CD14-positive monocyte (primary cell): ENCODE measurements at regions not wholly inside any gene's neighbourhood (a gene's known extent, or its start where the extent isn't known, plus 50 kb on each side); places are given as distances from the start of the nearest gene placed in this dataset.

ENCODE experiments used
- DNase-seq, 3 donors: peaks; one replicate each; pipeline ENCODE4 v3.0.0-alpha.2; 2011 to 2022
- H2AFZ ChIP-seq: 2 replicates; pipeline ENCODE4 v1.6.0; 2012; ENCODE audit warnings: mild to moderate bottlenecking, low read depth, low read length, inconsistent platforms; ENCODE audit not compliant: insufficient read depth, poor library complexity, severe bottlenecking
- H3K27ac ChIP-seq, 2 donors: 1 replicate in 1 of 2; 2 replicates in 1 of 2; pipeline ENCODE4 v1.5.1; 2012 to 2013; ENCODE audit warnings: low read length in 2 of 2, control low read depth in 1 of 2, inconsistent platforms in 1 of 2, low read depth in 1 of 2, mild to moderate bottlenecking in 1 of 2
- H3K27me3 ChIP-seq, 2 donors: one replicate each; pipeline versions ENCODE4 v1.6.0 to v1.6.1; 2011 to 2013; ENCODE audit warnings: low read length in 2 of 2; ENCODE audit not compliant: control insufficient read depth in 2 of 2, insufficient read depth in 2 of 2
- H3K36me3 ChIP-seq, 2 donors: replicated peaks in 1 of 2; 1 replicate in 1 of 2; 2 replicates in 1 of 2; pipeline versions ENCODE4 v1.5.1 to v1.6.1; 2012 to 2013; ENCODE audit warnings: low read length in 2 of 2, control low read depth in 1 of 2, inconsistent platforms in 1 of 2, mild to moderate bottlenecking in 1 of 2; ENCODE audit not compliant: insufficient read depth in 2 of 2, control insufficient read depth in 1 of 2
- H3K4me1 ChIP-seq, 2 donors: 1 replicate in 1 of 2; 2 replicates in 1 of 2; pipeline versions ENCODE4 v1.5.1 to v1.6.1; 2012 to 2013; ENCODE audit warnings: low read length in 2 of 2, control low read depth in 1 of 2, inconsistent platforms in 1 of 2, mild to moderate bottlenecking in 1 of 2, moderate library complexity in 1 of 2; ENCODE audit not compliant: insufficient read depth in 2 of 2, control insufficient read depth in 1 of 2
- H3K4me2 ChIP-seq: replicated peaks from 2 replicates; pipeline ENCODE3; 2012; ENCODE audit warnings: low read length, moderate library complexity, mild to moderate bottlenecking; ENCODE audit not compliant: poor library complexity, severe bottlenecking; ENCODE audit errors: extremely low read depth
- H3K4me3 ChIP-seq, 3 experiments: fragments of 200-600 bp in 1 of 3; sonication (generic) in 1 of 3; replicated peaks in 1 of 3; 1 replicate in 2 of 3; 2 replicates in 1 of 3; pipeline ENCODE4 v1.5.1; 2011 to 2013; ENCODE audit warnings: low read length in 3 of 3, mild to moderate bottlenecking in 3 of 3, control low read depth in 2 of 3, low read depth in 2 of 3, inconsistent platforms in 1 of 3, moderate library complexity in 1 of 3
- H3K79me2 ChIP-seq: 2 replicates; pipeline ENCODE4 v1.6.0; 2012; ENCODE audit warnings: mild to moderate bottlenecking, control low read depth, inconsistent platforms, low read length, moderate library complexity; ENCODE audit not compliant: insufficient read depth
- H3K9ac ChIP-seq: 2 replicates; pipeline ENCODE4 v1.6.0; 2017; ENCODE audit warnings: low read length, mild to moderate bottlenecking; ENCODE audit not compliant: insufficient read depth, poor library complexity, severe bottlenecking
- H3K9me3 ChIP-seq, 2 donors: replicated peaks in 1 of 2; 1 replicate in 1 of 2; 2 replicates in 1 of 2; pipeline versions ENCODE4 v1.5.1 to v1.6.1; 2012 to 2013; ENCODE audit warnings: low read length in 2 of 2, control low read depth in 1 of 2; ENCODE audit not compliant: control insufficient read depth in 1 of 2, insufficient read depth in 1 of 2
- H4K20me1 ChIP-seq: 2 replicates; pipeline ENCODE4 v1.6.0; 2012; ENCODE audit warnings: mild to moderate bottlenecking, low read length, control low read depth, moderate library complexity; ENCODE audit not compliant: insufficient read depth
- H3K27ac Mint-ChIP-seq, 7 donors: one replicate each; pipeline ENCODE4 v1.8.0; 2020; ENCODE audit warnings: mild to moderate bottlenecking in 7 of 7, mixed read lengths in 7 of 7, moderate library complexity in 6 of 7, inconsistent platforms in 2 of 7
- H3K27me3 Mint-ChIP-seq, 3 donors: one replicate each; pipeline ENCODE4 v1.8.0; 2021 to 2022; ENCODE audit warnings: low read depth in 3 of 3, mild to moderate bottlenecking in 3 of 3, mixed read lengths in 3 of 3, moderate library complexity in 3 of 3, inconsistent platforms in 1 of 3
- H3K36me3 Mint-ChIP-seq, 2 donors: one replicate each; pipeline ENCODE4 v1.8.0; 2020; ENCODE audit warnings: mixed read lengths in 2 of 2, inconsistent platforms in 1 of 2, mild to moderate bottlenecking in 1 of 2
- H3K4me1 Mint-ChIP-seq: one replicate; pipeline ENCODE4 v1.8.0; 2020; ENCODE audit warnings: mild to moderate bottlenecking, mixed read lengths
- H3K4me3 Mint-ChIP-seq, 2 donors: one replicate each; pipeline ENCODE4 v1.8.0; 2020; ENCODE audit warnings: mild to moderate bottlenecking in 2 of 2, mixed read lengths in 2 of 2, moderate library complexity in 1 of 2
- H3K9me3 Mint-ChIP-seq, 7 donors: one replicate each; pipeline ENCODE4 v1.8.0; 2020 to 2022; ENCODE audit warnings: mixed read lengths in 7 of 7, mild to moderate bottlenecking in 6 of 7, moderate library complexity in 6 of 7, inconsistent platforms in 2 of 7
- WGBS: methylation state at CpG from one replicate; pipeline ENCODE4 v1.1.5; 2013; ENCODE audit warnings: missing lambda C conversion rate; ENCODE audit not compliant: insufficient coverage; 5-methylcytosine and 5-hydroxymethylcytosine counted together
- intact Hi-C, 2 donors: fragments of 100-400 bp; cut with micrococcal nuclease; formaldehyde crosslinking; loops; one replicate each; pipeline versions ENCODE4 v1.15.0 to v1.15.1; 2023
- TF ChIP-seq, protein P1 (sequence below): fragments of 200-600 bp; IDR thresholded peaks from one replicate; pipeline ENCODE4 v1.8.0; 2022; ENCODE audit warnings: antibody characterized with exemption, mild to moderate bottlenecking

- TF ChIP-seq, protein P1, sequence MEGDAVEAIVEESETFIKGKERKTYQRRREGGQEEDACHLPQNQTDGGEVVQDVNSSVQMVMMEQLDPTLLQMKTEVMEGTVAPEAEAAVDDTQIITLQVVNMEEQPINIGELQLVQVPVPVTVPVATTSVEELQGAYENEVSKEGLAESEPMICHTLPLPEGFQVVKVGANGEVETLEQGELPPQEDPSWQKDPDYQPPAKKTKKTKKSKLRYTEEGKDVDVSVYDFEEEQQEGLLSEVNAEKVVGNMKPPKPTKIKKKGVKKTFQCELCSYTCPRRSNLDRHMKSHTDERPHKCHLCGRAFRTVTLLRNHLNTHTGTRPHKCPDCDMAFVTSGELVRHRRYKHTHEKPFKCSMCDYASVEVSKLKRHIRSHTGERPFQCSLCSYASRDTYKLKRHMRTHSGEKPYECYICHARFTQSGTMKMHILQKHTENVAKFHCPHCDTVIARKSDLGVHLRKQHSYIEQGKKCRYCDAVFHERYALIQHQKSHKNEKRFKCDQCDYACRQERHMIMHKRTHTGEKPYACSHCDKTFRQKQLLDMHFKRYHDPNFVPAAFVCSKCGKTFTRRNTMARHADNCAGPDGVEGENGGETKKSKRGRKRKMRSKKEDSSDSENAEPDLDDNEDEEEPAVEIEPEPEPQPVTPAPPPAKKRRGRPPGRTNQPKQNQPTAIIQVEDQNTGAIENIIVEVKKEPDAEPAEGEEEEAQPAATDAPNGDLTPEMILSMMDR = no peak
- no peak overlapping the region for H3K4me3 Mint-ChIP-seq
- Histone ChIP-seq H3K27me3 (no peaks in the 10 kb centered on the region), H3K79me2 (no peaks in the 10 kb centered on the region), H2AFZ (no peak overlapping the region), H3K4me3 (no peak overlapping the region), H3K4me1 (no peaks in the 10 kb centered on the region), H3K36me3 (no peaks in the 10 kb centered on the region), H4K20me1 (no peaks in the 10 kb centered on the region), H3K27ac (no peak overlapping the region), H3K9ac (no peak overlapping the region), H3K9me3 (peaks cover 0 to 15% of the 10 kb centered on the region in 2 donors), H3K4me2 (no peak overlapping the region)
- WGBS = no CpG with 5 or more reads among the region's 5 CpGs
- no peak overlapping the region for H3K27ac Mint-ChIP-seq
- no peaks in the 10 kb centered on the region for H3K27me3 Mint-ChIP-seq
- H3K4me1 Mint-ChIP-seq = no peaks in the 10 kb centered on the region
- no peaks in the 10 kb centered on the region for H3K36me3 Mint-ChIP-seq
- intact Hi-C loops = no loop called here
- H3K9me3 Mint-ChIP-seq = peaks cover 0 to 13% (median 3%) of the 10 kb centered on the region in 7 donors
- DNase-seq = no peak
These were observed 938.4 kb upstream of the SEMA6D start for GRCh38 chr15:46778876-46779275.

GRCh38 chr15:46786590-46787285 lies 930.6 kb upstream of the SEMA6D start:
- H2AFZ ChIP-seq = no peak overlapping the region
- no peak overlapping the region for H3K9ac ChIP-seq
- Mint-ChIP-seq H3K4me1 (no peaks in the 10 kb centered on the region), H3K27ac (no peak overlapping the region), H3K9me3 (peaks cover 0 to 8% (median 4%) of the 10 kb centered on the region in 7 donors), H3K4me3 (no peak overlapping the region), H3K27me3 (no peaks in the 10 kb centered on the region), H3K36me3 (no peaks in the 10 kb centered on the region)
- H3K27ac ChIP-seq = no peak overlapping the region
- H3K4me2 ChIP-seq = no peak overlapping the region
- no peaks in the 10 kb centered on the region for H3K4me1 ChIP-seq
- H4K20me1 ChIP-seq = no peaks in the 10 kb centered on the region
- WGBS = 63% methylated on average over 2 of the region's 5 CpGs
- H3K4me3 ChIP-seq = no peak overlapping the region
- peaks cover 4 to 9% of the 10 kb centered on the region in 2 donors for H3K9me3 ChIP-seq
- TF ChIP-seq, protein P1 = no peak
- no peaks in the 10 kb centered on the region for H3K27me3 ChIP-seq
- H3K36me3 ChIP-seq = no peaks in the 10 kb centered on the region
- no peak for DNase-seq
- intact Hi-C loops = no loop called here
- no peaks in the 10 kb centered on the region for H3K79me2 ChIP-seq
